Colonic mucosa (tissue), 4 donors: ENCODE measurements at regions not wholly inside any gene's neighbourhood (a gene's known extent, or its start where the extent isn't known, plus 50 kb on each side); places are given as distances from the start of the nearest gene placed in this dataset.
A peak's percentile ranks its signal among the peaks of the same experiment; 100 is the strongest.

Experiments
- DNase-seq: peaks from one replicate; pipeline ENCODE4 v3.0.0-alpha.2; 2020
- H3K27ac ChIP-seq: fragments of 200-600 bp; one replicate; pipeline ENCODE4 v1.8.0; 2021
- H3K27me3 ChIP-seq: fragments of 200-600 bp; one replicate; pipeline ENCODE4 v1.8.0; 2021
- H3K36me3 ChIP-seq: fragments of 200-600 bp; one replicate; pipeline ENCODE4 v1.8.0; 2021
- H3K4me1 ChIP-seq: fragments of 200-600 bp; one replicate; pipeline ENCODE4 v1.8.0; 2021; ENCODE audit warnings: mild to moderate bottlenecking
- H3K4me3 ChIP-seq: fragments of 200-600 bp; one replicate; pipeline ENCODE4 v1.8.0; 2021
- H3K9ac ChIP-seq, 2 donors: one replicate each; pipeline ENCODE4 v1.7.0; 2013; ENCODE audit warnings: control low read depth in 2 of 2, low read depth in 2 of 2, low read length in 2 of 2
- H3K9me3 ChIP-seq: fragments of 200-600 bp; one replicate; pipeline ENCODE4 v1.8.0; 2021
- intact Hi-C: fragments of 100-400 bp; cut with DNase I; formaldehyde crosslinking; loops from one replicate; pipeline ENCODE4 v1.14.1; 2022
- TF ChIP-seq, protein P1 (sequence below): fragments of 200-600 bp; IDR thresholded peaks from one replicate; pipeline ENCODE4 v1.8.0; 2022; ENCODE audit warnings: antibody characterized with exemption, mild to moderate bottlenecking
- donor health status: healthy.
- donor health status: DM: no; HTN: no; CAD: no.
- donor health status: DM: no; HTN: no; CAD: no.

- TF ChIP-seq, protein P1, sequence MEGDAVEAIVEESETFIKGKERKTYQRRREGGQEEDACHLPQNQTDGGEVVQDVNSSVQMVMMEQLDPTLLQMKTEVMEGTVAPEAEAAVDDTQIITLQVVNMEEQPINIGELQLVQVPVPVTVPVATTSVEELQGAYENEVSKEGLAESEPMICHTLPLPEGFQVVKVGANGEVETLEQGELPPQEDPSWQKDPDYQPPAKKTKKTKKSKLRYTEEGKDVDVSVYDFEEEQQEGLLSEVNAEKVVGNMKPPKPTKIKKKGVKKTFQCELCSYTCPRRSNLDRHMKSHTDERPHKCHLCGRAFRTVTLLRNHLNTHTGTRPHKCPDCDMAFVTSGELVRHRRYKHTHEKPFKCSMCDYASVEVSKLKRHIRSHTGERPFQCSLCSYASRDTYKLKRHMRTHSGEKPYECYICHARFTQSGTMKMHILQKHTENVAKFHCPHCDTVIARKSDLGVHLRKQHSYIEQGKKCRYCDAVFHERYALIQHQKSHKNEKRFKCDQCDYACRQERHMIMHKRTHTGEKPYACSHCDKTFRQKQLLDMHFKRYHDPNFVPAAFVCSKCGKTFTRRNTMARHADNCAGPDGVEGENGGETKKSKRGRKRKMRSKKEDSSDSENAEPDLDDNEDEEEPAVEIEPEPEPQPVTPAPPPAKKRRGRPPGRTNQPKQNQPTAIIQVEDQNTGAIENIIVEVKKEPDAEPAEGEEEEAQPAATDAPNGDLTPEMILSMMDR, result no peak
- Histone ChIP-seq H3K27me3 (no peaks in the 10 kb centered on the region), H3K9me3 (no peaks in the 10 kb centered on the region), H3K9ac (no peak overlapping the region), H3K4me1 (no peaks in the 10 kb centered on the region), H3K27ac (no peak overlapping the region), H3K36me3 (no peaks in the 10 kb centered on the region), H3K4me3 (no peak overlapping the region)
- DNase-seq, result peak; percentile 38
- intact Hi-C loops, result no loop called here
Measured at GRCh38 chr2:120825370-120826259, 89.9 kb downstream of the GLI2 start.

DNA sequence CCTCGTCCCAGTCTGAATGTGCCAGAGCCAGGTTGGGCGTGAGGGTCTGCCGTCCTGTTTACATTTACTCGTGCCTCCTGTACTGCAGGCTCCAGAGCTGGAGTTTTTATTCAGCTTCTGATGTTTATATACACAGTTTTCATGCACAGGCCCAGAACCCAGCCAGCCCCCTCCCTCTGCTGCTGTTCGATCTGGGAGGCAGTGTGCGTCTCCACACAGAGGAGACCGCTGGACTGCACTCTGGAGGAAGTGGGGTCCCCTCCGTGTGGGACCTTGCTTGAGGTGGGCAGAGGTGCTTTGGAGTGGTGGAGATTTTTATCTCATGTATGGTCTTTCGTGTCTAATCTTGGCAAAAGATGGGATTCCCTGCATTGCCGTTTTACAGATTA, 90.6 kb downstream of the GLI2 start:
- DNase-seq, result no peak
- Histone ChIP-seq H3K4me3 (no peak overlapping the region), H3K27me3 (no peaks in the 10 kb centered on the region), H3K9me3 (no peaks in the 10 kb centered on the region), H3K4me1 (no peaks in the 10 kb centered on the region), H3K36me3 (no peaks in the 10 kb centered on the region), H3K9ac (no peak overlapping the region), H3K27ac (no peak overlapping the region)
- intact Hi-C loops, result no loop called here
- TF ChIP-seq, protein P1, result no peak

DNA sequence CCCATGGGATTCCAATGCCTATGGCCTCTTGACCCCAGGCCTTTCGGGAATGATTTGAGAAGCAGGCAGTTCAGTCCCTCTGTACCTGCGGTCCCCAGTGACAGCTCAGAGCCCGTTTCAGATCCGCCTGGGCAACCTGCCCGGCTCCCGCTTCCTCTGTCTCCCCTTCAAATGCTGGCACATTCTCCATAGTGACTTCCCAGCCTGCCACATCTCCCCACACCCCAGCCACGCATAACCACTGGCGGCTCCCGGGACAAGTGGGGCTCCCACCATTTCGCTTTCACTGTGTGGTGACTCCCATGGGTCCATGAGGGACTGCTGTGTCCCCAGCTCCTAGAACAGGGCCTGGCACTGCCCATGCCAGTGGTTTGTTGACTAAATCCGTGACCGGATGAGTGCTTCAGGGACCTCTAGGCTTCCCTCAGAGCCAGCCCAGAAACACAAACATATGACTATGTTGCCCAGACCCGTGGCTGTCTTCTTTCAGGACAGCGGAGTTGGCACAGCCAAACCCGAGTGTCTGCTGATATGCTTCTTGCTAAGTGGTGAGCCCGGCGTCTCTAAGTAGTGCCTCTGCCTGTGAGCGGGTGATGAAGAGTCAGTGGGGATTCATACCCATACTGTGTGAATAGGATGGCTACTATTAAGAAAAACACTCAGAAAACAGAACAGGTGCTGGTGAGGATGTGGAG, 91.2 kb downstream of the GLI2 start:
- H3K4me1 ChIP-seq, result no peaks in the 10 kb centered on the region
- TF ChIP-seq, protein P1, result no peak
- H3K36me3 ChIP-seq, result no peaks in the 10 kb centered on the region
- no peaks in the 10 kb centered on the region for H3K9me3 ChIP-seq
- H3K9ac ChIP-seq, result no peak overlapping the region
- H3K27me3 ChIP-seq, result no peaks in the 10 kb centered on the region
- no peak overlapping the region for H3K27ac ChIP-seq
- DNase-seq, result no peak
- intact Hi-C loops, result no loop called here
- no peak overlapping the region for H3K4me3 ChIP-seq

GRCh38 chr2:120828066-120828465, 92.4 kb downstream of the GLI2 start:
- Histone ChIP-seq H3K9ac (no peak overlapping the region), H3K9me3 (no peaks in the 10 kb centered on the region), H3K27me3 (no peaks in the 10 kb centered on the region), H3K4me1 (no peaks in the 10 kb centered on the region), H3K36me3 (no peaks in the 10 kb centered on the region), H3K27ac (no peak overlapping the region), H3K4me3 (no peak overlapping the region)
- no peak for DNase-seq
- TF ChIP-seq, protein P1, result no peak
- intact Hi-C loops, result no loop called here

- TF ChIP-seq, protein P1, result no peak
- Histone ChIP-seq H3K4me1 (no peaks in the 10 kb centered on the region), H3K27ac (no peak overlapping the region), H3K9ac (no peak overlapping the region), H3K4me3 (no peak overlapping the region), H3K9me3 (no peaks in the 10 kb centered on the region), H3K27me3 (no peaks in the 10 kb centered on the region), H3K36me3 (no peaks in the 10 kb centered on the region)
- intact Hi-C loops, result no loop called here
- DNase-seq, result no peak
Measured at GRCh38 chr2:120828829-120829632, 93.4 kb downstream of the GLI2 start.
